ENCODE measurements at regions not wholly inside any gene's neighbourhood (a gene's known extent, or its start where the extent isn't known, plus 50 kb on each side); places are given as distances from the start of the nearest gene placed in this dataset.

DNA sequence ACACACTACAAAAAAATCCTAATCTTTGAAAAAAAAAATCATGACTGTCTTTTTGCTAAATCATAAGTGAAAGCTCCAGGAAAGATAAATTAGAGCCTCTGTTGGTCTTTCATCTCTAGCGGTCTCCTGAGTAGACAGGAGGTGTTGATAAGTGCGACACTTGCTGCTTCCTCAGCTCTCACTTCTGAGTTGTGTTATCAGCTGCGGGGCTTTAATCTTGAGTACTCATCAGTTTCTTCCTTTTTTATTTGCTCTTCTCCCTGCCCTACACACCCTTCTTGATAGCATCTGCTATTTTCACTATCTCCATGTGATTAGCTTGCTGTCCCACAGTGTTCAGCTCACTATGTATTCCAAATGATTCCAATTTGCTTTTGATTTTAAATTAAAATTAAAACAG, 1449.2 kb downstream of the C4orf33 start:
- TF ChIP-seq, protein P1, sequence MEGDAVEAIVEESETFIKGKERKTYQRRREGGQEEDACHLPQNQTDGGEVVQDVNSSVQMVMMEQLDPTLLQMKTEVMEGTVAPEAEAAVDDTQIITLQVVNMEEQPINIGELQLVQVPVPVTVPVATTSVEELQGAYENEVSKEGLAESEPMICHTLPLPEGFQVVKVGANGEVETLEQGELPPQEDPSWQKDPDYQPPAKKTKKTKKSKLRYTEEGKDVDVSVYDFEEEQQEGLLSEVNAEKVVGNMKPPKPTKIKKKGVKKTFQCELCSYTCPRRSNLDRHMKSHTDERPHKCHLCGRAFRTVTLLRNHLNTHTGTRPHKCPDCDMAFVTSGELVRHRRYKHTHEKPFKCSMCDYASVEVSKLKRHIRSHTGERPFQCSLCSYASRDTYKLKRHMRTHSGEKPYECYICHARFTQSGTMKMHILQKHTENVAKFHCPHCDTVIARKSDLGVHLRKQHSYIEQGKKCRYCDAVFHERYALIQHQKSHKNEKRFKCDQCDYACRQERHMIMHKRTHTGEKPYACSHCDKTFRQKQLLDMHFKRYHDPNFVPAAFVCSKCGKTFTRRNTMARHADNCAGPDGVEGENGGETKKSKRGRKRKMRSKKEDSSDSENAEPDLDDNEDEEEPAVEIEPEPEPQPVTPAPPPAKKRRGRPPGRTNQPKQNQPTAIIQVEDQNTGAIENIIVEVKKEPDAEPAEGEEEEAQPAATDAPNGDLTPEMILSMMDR (optimal IDR thresholded peaks at IDR 0.05 in 1 of 3, IDR thresholded peaks at IDR 0.05 in 1 of 3, conservative IDR thresholded peaks at IDR 0.05 in 1 of 3; ENCODE audit: extremely low read depth in 1 of 3, insufficient read depth in 2 of 3, low read length in 3 of 3): no peak
- TF ChIP-seq EZH2 (IDR thresholded peaks at IDR 0.05; ENCODE audit: low read length): no peak
